NCI-H2107 (cell line): ENCODE measurements at regions not wholly inside any gene's neighbourhood (a gene's known extent, or its start where the extent isn't known, plus 50 kb on each side); places are given as distances from the start of the nearest gene placed in this dataset.
"Not testable (repeated sequence)": the region's sequence is repeated elsewhere in the genome, so short reads cannot be mapped to it uniquely, and the experiment has no call there.

Experiments
- DNase-seq: peaks from one replicate; lab custom pipeline; 2025; lab: John Stamatoyannopoulos, UW

- DNase-seq, result peak; percentile 45
These were observed 475.6 kb downstream of the PDZRN4 start for GRCh38 chr12:41663598-41664265.

GRCh38 chr12:41661141-41661765 lies 473.1 kb downstream of the PDZRN4 start:
- DNase-seq, result no peak

- DNase-seq, result no peak
These were observed 468.3 kb downstream of the PDZRN4 start for GRCh38 chr12:41656454-41656853.

GRCh38 chr12:41653386-41654326 lies 465.5 kb downstream of the PDZRN4 start:
- no peak for DNase-seq

- DNase-seq, result peak; percentile 11
These were observed 464.9 kb downstream of the PDZRN4 start for GRCh38 chr12:41652981-41653380.

GRCh38 chr12:41645624-41646023 lies 457.5 kb downstream of the PDZRN4 start:
- no peak for DNase-seq

- not testable (repeated sequence) for DNase-seq
These were observed 454.7 kb downstream of the PDZRN4 start for GRCh38 chr12:41642808-41643207.

GRCh38 chr12:41636653-41637052 lies 448.5 kb downstream of the PDZRN4 start:
- no peak for DNase-seq

- DNase-seq, result no peak
These were observed 447.7 kb downstream of the PDZRN4 start for GRCh38 chr12:41635626-41636364.

GRCh38 chr12:41634091-41634490 lies 446.0 kb downstream of the PDZRN4 start:
- DNase-seq, result no peak

GRCh38 chr12:41629611-41630010 lies 441.5 kb downstream of the PDZRN4 start:
- no peak for DNase-seq

GRCh38 chr12:41627476-41627875 lies 439.4 kb downstream of the PDZRN4 start:
- peak; percentile 59 for DNase-seq

GRCh38 chr12:41624571-41624970 lies 436.5 kb downstream of the PDZRN4 start:
- no peak for DNase-seq
